K562 (cell line): ENCODE measurements at regions not wholly inside any gene's neighbourhood (a gene's known extent, or its start where the extent isn't known, plus 50 kb on each side); places are given as distances from the start of the nearest gene placed in this dataset.

Source experiments
- ATAC-seq: fragments of 200-7000 bp; cut with Tn5 transposase; 3 replicates; pipeline ENCODE4 v1.9.1; 2020; ENCODE audit warnings: moderate library complexity
- BruUV-seq: library from RNA; stranded (reverse); fragments of 400-500 nt; replicated peaks from 2 replicates; lab custom pipeline; 2021; lab: Mats Ljungman, UMichigan
- CTCF ChIA-PET: fragments of 300-600 bp; formaldehyde crosslinking; extraction: SDS; loops from one replicate; lab custom pipeline; 2021; ENCODE audit warnings: low intra/inter-chr PET ratio; lab: Yijun Ruan, JAX
- POLR2A ChIA-PET: fragments of 300-600, 350-650 bp; sonication (Branson Sonifier 250); formaldehyde crosslinking; extraction: SDS; loops from one replicate; lab custom pipeline; 2021; ENCODE audit warnings: antibody characterized with exemption, inconsistent platforms; lab: Yijun Ruan, JAX
- DNase-seq, 4 experiments: peaks; one replicate each; pipeline versions ENCODE4 v3.0.0 to v3.0.0-alpha.2; 2011 to 2018; ENCODE audit warnings: low spot score in 3 of 4, mixed read lengths in 3 of 4; ENCODE audit errors: extremely low read depth in 1 of 4
- FAIRE-seq: peaks from 2 replicates; lab custom pipeline; 2011; peaks lifted over from hg19 to GRCh38; lab: Jason Lieb, UNC
- H2AFZ ChIP-seq: 2 replicates; pipeline ENCODE4 v1.6.0; 2011; ENCODE audit warnings: low read depth, low read length, control low read depth, inconsistent platforms
- H3K27ac ChIP-seq: fragments of 200-600 bp; 3 replicates; pipeline ENCODE4 v1.8.0; 2011; ENCODE audit warnings: low read depth, mild to moderate bottlenecking, control low read depth, inconsistent platforms, low read length, moderate library complexity, mixed read lengths; ENCODE audit errors: extremely low read depth
- H3K27me3 ChIP-seq, 2 experiments: fragments of 300-600 bp in 1 of 2; 2 replicates in 1 of 2; 3 replicates in 1 of 2; pipeline versions ENCODE4 v1.6.0 to v1.8.0; 2011; ENCODE audit warnings: inconsistent platforms in 2 of 2, low read length in 2 of 2, mild to moderate bottlenecking in 1 of 2, mixed read lengths in 1 of 2, moderate library complexity in 1 of 2; ENCODE audit not compliant: control insufficient read depth in 2 of 2, insufficient read depth in 2 of 2
- H3K36me3 ChIP-seq: fragments of 300-600 bp; 3 replicates; pipeline ENCODE4 v1.8.0; 2011; ENCODE audit warnings: mild to moderate bottlenecking, low read length, inconsistent platforms; ENCODE audit not compliant: control insufficient read depth, insufficient read depth
- H3K4me1 ChIP-seq, 2 experiments: fragments of 200-600 bp in 1 of 2; replicated peaks in 1 of 2; 2 replicates in 1 of 2; 3 replicates in 1 of 2; pipeline versions ENCODE4 v1.5.1 to v1.8.0; 2011; ENCODE audit warnings: inconsistent platforms in 2 of 2, low read length in 2 of 2, mild to moderate bottlenecking in 1 of 2, mixed read lengths in 1 of 2, moderate library complexity in 1 of 2; ENCODE audit not compliant: control insufficient read depth in 2 of 2, insufficient read depth in 2 of 2
- H3K4me2 ChIP-seq: 2 replicates; pipeline ENCODE4 v1.6.1; 2011; ENCODE audit warnings: low read length, control low read depth, inconsistent platforms, mixed read lengths; ENCODE audit not compliant: insufficient read depth
- H3K4me3 ChIP-seq: fragments of 200-600 bp; sonication (generic), shearing (Covaris generic); 2 replicates; pipeline ENCODE4 v1.5.1; 2016; ENCODE audit warnings: control low read depth, inconsistent platforms
- H3K79me2 ChIP-seq: fragments of 200-600 bp; 3 replicates; pipeline ENCODE4 v1.8.0; 2011; ENCODE audit warnings: low read length, inconsistent platforms; ENCODE audit not compliant: control insufficient read depth, insufficient read depth
- H3K9ac ChIP-seq, 2 experiments: 2 replicates each; pipeline versions ENCODE4 v1.6.0 to v1.6.1; 2011; ENCODE audit warnings: low read depth in 2 of 2, low read length in 2 of 2, control low read depth in 1 of 2, inconsistent platforms in 1 of 2, mild to moderate bottlenecking in 1 of 2, mixed read lengths in 1 of 2; ENCODE audit not compliant: insufficient read depth in 1 of 2
- H3K9me1 ChIP-seq: one replicate; pipeline ENCODE4 v1.6.0; 2011; ENCODE audit warnings: inconsistent platforms, mild to moderate bottlenecking, low read length, moderate library complexity; ENCODE audit not compliant: control insufficient read depth, insufficient read depth
- H3K9me3 ChIP-seq: replicated peaks from 2 replicates; pipeline ENCODE4 v1.5.1; 2011; ENCODE audit warnings: low read depth, low read length, inconsistent platforms; ENCODE audit not compliant: control insufficient read depth, insufficient read depth
- H4K20me1 ChIP-seq: replicated peaks from 2 replicates; pipeline ENCODE4 v1.6.1; 2011; ENCODE audit warnings: low read length, inconsistent platforms, mixed read lengths; ENCODE audit not compliant: control insufficient read depth, insufficient read depth
- ARID2 ChIP-seq: fragments of 450-650 bp; IDR thresholded peaks from 2 replicates; pipeline ENCODE4 v1.6.1; 2017; ENCODE audit warnings: antibody characterized with exemption, mild to moderate bottlenecking
- CHD1 ChIP-seq: fragments of 200-600 bp; sonication (generic); IDR thresholded peaks from one replicate; pipeline ENCODE4 v1.6.1; 2012; ENCODE audit warnings: mild to moderate bottlenecking, moderate library complexity, low read length, inconsistent platforms
- EGR1 ChIP-seq: fragments of 450-650 bp; conservative IDR thresholded peaks from 2 replicates; pipeline ENCODE4 v1.6.1; 2017; ENCODE audit warnings: mild to moderate bottlenecking
- EZH2 ChIP-seq: IDR thresholded peaks from 2 replicates; pipeline ENCODE4 v1.6.1; 2012; ENCODE audit warnings: low read depth, mild to moderate bottlenecking, inconsistent platforms, low read length, borderline replicate concordance
- GTF2A2 ChIP-seq: IDR thresholded peaks from 2 replicates; pipeline ENCODE4 v1.6.1; 2016; ENCODE audit warnings: mild to moderate bottlenecking, missing genetic modification characterization, missing compliant biosample characterization
- HMGN3 ChIP-seq: IDR thresholded peaks from 2 replicates; pipeline ENCODE4 v1.6.1; 2011; ENCODE audit warnings: borderline replicate concordance, low read depth, mild to moderate bottlenecking, mixed read lengths, low read length; ENCODE audit not compliant: insufficient read length; ENCODE audit errors: extremely low read depth
- HSF4 ChIP-seq: fragments of 250-450 bp; sonication (Bioruptor Pico); IDR thresholded peaks from 2 replicates; pipeline ENCODE4 v2.1.2; 2022; ENCODE audit warnings: mild to moderate bottlenecking, moderate library complexity, borderline replicate concordance
- MECOM ChIP-seq: fragments of 250-450 bp; sonication (Bioruptor Pico); IDR thresholded peaks from 2 replicates; pipeline ENCODE4 v1.8.0; 2022; ENCODE audit warnings: inconsistent platforms
- NR0B1 ChIP-seq: fragments of 450-650 bp; IDR thresholded peaks from one replicate; pipeline ENCODE4 v1.6.1; 2018; ENCODE audit warnings: mild to moderate bottlenecking, moderate library complexity; ENCODE audit not compliant: partially characterized antibody
- STAT5A ChIP-seq: IDR thresholded peaks from 2 replicates; pipeline ENCODE4 v1.6.1; 2012; ENCODE audit warnings: low read length, inconsistent platforms, borderline replicate concordance
- TAL1 ChIP-seq: fragments of 450-650 bp; IDR thresholded peaks from 2 replicates; pipeline ENCODE4 v1.6.1; 2016; ENCODE audit warnings: mild to moderate bottlenecking
- ZNF134 ChIP-seq: fragments of 250-450 bp; sonication (Bioruptor Pico); conservative IDR thresholded peaks from 2 replicates; pipeline ENCODE4 v1.4.0; 2020
- WGBS: fragments of 100-300 bp; shearing (Covaris generic); methylation state at CpG from one replicate; pipeline ENCODE4 v1.1.6; 2016; ENCODE audit warnings: low coverage, mixed read lengths; ENCODE audit not compliant: insufficient coverage; ENCODE audit errors: missing lambda C conversion rate; 5-methylcytosine and 5-hydroxymethylcytosine counted together
- in situ Hi-C: fragments of 300-500 bp; cut with MboI; formaldehyde crosslinking; loops from 4 replicates; pipeline ENCODE4 v1.15.0; 2018; ENCODE audit warnings: inconsistent platforms, mixed read lengths
- intact Hi-C: fragments of 100-400 bp; cut with micrococcal nuclease; formaldehyde crosslinking; loops from 2 replicates; pipeline ENCODE4 v1.14.2; 2022
- TF ChIP-seq, protein P1 (sequence below): fragments of 200-800 bp; sonication (Bioruptor generic); IDR thresholded peaks from 2 replicates; pipeline ENCODE4 v1.6.1; 2017; ENCODE audit warnings: missing genetic modification characterization, missing compliant biosample characterization
- TF ChIP-seq, protein P2 (sequence below), 2 experiments: IDR thresholded peaks; 2 replicates each; pipeline ENCODE4 v1.6.1; 2011; ENCODE audit warnings: borderline replicate concordance in 1 of 2, control low read depth in 1 of 2, low read depth in 1 of 2, low read length in 1 of 2, mild to moderate bottlenecking in 1 of 2, mixed read lengths in 1 of 2, moderate library complexity in 1 of 2; ENCODE audit not compliant: insufficient read depth in 1 of 2, insufficient read length in 1 of 2, poor library complexity in 1 of 2, severe bottlenecking in 1 of 2; ENCODE audit errors: extremely low read depth in 1 of 2
- TF ChIP-seq, protein P3 (sequence below): IDR thresholded peaks from 3 replicates; pipeline ENCODE4 v1.6.1; 2011; ENCODE audit warnings: borderline replicate concordance, mild to moderate bottlenecking, moderate library complexity; ENCODE audit not compliant: insufficient read length; ENCODE audit errors: extremely low read depth

- 0% methylated on average over 2 of the region's 2 CpGs for WGBS
- Histone ChIP-seq H3K27me3 (no peaks in the 10 kb centered on the region), H3K4me3 (no peak overlapping the region), H3K27ac (no peak overlapping the region), H3K9ac (no peak overlapping the region), H2AFZ (no peak overlapping the region), H3K9me3 (no peaks in the 10 kb centered on the region), H3K79me2 (no peaks in the 10 kb centered on the region), H4K20me1 (no peaks in the 10 kb centered on the region), H3K4me2 (no peak overlapping the region), H3K4me1 (no peaks in the 10 kb centered on the region), H3K9me1 (no peaks in the 10 kb centered on the region), H3K36me3 (no peaks in the 10 kb centered on the region)
- no TSS peak for BruUV-seq
- TF ChIP-seq HSF4 (CRISPR knock-in tag) (no peak), EZH2 (no peak), NR0B1 (no peak), TAL1 (no peak), CHD1 (no peak), MECOM (no peak), EGR1 (no peak), GTF2A2 (tag) (no peak), HMGN3 (no peak), ARID2 (no peak), ZNF134 (CRISPR knock-in tag) (no peak), STAT5A (no peak)
- TF ChIP-seq, protein P1, sequence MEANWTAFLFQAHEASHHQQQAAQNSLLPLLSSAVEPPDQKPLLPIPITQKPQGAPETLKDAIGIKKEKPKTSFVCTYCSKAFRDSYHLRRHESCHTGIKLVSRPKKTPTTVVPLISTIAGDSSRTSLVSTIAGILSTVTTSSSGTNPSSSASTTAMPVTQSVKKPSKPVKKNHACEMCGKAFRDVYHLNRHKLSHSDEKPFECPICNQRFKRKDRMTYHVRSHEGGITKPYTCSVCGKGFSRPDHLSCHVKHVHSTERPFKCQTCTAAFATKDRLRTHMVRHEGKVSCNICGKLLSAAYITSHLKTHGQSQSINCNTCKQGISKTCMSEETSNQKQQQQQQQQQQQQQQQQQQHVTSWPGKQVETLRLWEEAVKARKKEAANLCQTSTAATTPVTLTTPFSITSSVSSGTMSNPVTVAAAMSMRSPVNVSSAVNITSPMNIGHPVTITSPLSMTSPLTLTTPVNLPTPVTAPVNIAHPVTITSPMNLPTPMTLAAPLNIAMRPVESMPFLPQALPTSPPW (CRISPR knock-in tag) = no peak
- TF ChIP-seq, protein P2, sequence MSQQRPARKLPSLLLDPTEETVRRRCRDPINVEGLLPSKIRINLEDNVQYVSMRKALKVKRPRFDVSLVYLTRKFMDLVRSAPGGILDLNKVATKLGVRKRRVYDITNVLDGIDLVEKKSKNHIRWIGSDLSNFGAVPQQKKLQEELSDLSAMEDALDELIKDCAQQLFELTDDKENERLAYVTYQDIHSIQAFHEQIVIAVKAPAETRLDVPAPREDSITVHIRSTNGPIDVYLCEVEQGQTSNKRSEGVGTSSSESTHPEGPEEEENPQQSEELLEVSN (IDR thresholded peaks at IDR 0.05; ENCODE audit: borderline replicate concordance in 1 of 2, extremely low read depth in 1 of 2, insufficient read depth in 1 of 2, insufficient read length in 1 of 2, low read depth in 1 of 2, low read length in 1 of 2, poor library complexity in 1 of 2, severe bottlenecking in 1 of 2) = no peak
- TF ChIP-seq, protein P3, sequence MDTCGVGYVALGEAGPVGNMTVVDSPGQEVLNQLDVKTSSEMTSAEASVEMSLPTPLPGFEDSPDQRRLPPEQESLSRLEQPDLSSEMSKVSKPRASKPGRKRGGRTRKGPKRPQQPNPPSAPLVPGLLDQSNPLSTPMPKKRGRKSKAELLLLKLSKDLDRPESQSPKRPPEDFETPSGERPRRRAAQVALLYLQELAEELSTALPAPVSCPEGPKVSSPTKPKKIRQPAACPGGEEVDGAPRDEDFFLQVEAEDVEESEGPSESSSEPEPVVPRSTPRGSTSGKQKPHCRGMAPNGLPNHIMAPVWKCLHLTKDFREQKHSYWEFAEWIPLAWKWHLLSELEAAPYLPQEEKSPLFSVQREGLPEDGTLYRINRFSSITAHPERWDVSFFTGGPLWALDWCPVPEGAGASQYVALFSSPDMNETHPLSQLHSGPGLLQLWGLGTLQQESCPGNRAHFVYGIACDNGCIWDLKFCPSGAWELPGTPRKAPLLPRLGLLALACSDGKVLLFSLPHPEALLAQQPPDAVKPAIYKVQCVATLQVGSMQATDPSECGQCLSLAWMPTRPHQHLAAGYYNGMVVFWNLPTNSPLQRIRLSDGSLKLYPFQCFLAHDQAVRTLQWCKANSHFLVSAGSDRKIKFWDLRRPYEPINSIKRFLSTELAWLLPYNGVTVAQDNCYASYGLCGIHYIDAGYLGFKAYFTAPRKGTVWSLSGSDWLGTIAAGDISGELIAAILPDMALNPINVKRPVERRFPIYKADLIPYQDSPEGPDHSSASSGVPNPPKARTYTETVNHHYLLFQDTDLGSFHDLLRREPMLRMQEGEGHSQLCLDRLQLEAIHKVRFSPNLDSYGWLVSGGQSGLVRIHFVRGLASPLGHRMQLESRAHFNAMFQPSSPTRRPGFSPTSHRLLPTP = no peak
- FAIRE-seq = no peak
- DNase-seq = no peak
- CTCF ChIA-PET = no interaction called here
- intact Hi-C loops = no loop called here
- POLR2A ChIA-PET = interaction anchor here (0.7 kb wide), 1 partner anchor 81 kb away, joined by 3 read pairs; no protein-coding TSS in a partner anchor
- in situ Hi-C loops = no loop called here
- ATAC-seq = no peak
Observed at GRCh38 chr17:53046781-53047180, 775.9 kb upstream of the KIF2B start.
